ENCODE measurements at regions not wholly inside any gene's neighbourhood (a gene's known extent, or its start where the extent isn't known, plus 50 kb on each side); places are given as distances from the start of the nearest gene placed in this dataset.

GRCh38 chr12:107379852-107380567 lies 286.7 kb upstream of the CRY1 start (continued):
- TF ChIP-seq NANOG (IDR thresholded peaks at IDR 0.05; ENCODE audit: insufficient read depth, low read depth, low read length, poor library complexity, severe bottlenecking) (no peak), BCL11A (IDR thresholded peaks at IDR 0.05; ENCODE audit: low read depth in 2 of 2, low read length in 2 of 2) (no peak), CHD7 (IDR thresholded peaks at IDR 0.05; ENCODE audit: insufficient replicate concordance, low read length) (no peak), KDM1A (IDR thresholded peaks at IDR 0.05; ENCODE audit: borderline replicate concordance, low read length) (no peak), TAF1 (IDR thresholded peaks at IDR 0.05; ENCODE audit: low read depth, low read length) (no peak), USF2 (IDR thresholded peaks at IDR 0.05; ENCODE audit: low read length) (no peak), E2F6 (IDR thresholded peaks at IDR 0.05) (no peak), ATF3 (IDR thresholded peaks at IDR 0.05; ENCODE audit: insufficient read depth, low read depth, low read length) (no peak)

Measured in H1 (cell line).